RPMI7951 (cell line): ENCODE measurements at regions not wholly inside any gene's neighbourhood (a gene's known extent, or its start where the extent isn't known, plus 50 kb on each side); places are given as distances from the start of the nearest gene placed in this dataset.
A peak's percentile ranks its signal among the peaks of the same experiment; 100 is the strongest.
"Not testable (repeated sequence)": the region's sequence is repeated elsewhere in the genome, so short reads cannot be mapped to it uniquely, and the experiment has no call there.

Experiments
- DNase-seq: peaks from one replicate; pipeline ENCODE4 v3.0.0-alpha.2; 2012; ENCODE audit warnings: low read depth

DNA sequence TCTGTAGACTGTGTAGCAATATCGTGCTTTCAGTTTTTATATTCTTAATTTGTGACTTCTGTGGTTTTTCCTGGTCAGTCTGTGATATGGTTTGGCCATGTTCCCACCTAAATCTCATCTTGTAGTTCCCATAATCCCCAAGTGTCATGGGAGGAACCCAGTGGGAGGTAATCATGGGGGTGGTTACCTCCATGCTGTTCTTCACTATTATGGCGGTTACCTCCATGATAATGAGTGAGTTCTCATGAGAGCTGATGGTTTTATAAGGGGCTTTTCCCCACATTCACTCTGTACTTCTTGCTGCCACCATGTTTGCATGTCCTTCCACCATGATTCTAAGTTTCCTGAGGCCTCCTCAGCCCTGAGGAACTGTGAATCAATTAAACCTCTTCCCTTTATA lies 169.8 kb downstream of the LEPR start:
- no peak for DNase-seq

- no peak for DNase-seq
Measured at GRCh38 chr1:65593516-65593915, 173.0 kb downstream of the LEPR start.

DNA sequence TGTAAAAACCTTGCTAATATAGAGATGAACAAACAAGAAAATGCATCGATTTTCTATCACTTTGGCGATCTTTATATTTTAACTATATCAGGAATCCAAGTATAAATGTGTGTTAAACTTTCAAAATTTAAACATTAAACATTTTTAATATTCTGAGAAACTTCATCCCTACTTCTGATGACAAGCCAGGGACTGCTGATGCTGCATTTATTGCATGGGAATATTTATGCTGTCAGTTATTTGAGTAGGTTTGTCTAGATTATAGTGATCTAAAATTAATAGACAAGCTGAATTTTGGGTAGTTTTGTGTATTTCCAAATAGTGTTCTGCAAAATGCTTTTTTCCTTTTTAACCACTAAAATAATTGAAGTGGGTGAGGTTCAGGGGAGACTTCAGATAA lies 175.3 kb downstream of the LEPR start:
- DNase-seq = no peak

- DNase-seq = no peak
Measured at GRCh38 chr1:65596768-65597167, 176.3 kb downstream of the LEPR start.

GRCh38 chr1:65605621-65606020 lies 185.2 kb downstream of the LEPR start:
- no peak for DNase-seq

DNA sequence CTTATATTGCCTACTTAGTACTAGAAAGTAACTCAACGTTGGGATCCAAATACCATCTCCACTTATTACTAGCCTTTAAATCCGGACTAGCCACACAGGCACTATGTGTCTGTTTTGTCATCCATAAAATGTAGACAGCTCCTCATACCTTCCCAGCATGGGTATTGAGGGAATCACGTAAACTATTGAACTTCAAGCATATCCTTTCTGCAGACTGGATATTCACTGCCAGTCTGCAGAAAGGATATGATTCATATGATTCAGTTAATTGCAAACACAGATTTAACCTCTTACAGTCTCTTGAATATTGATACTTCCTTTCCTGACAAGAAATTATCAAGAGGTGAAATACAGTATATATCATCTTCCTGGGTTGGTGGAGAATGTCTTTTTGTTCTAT lies 186.0 kb downstream of the LEPR start:
- DNase-seq = no peak

DNA sequence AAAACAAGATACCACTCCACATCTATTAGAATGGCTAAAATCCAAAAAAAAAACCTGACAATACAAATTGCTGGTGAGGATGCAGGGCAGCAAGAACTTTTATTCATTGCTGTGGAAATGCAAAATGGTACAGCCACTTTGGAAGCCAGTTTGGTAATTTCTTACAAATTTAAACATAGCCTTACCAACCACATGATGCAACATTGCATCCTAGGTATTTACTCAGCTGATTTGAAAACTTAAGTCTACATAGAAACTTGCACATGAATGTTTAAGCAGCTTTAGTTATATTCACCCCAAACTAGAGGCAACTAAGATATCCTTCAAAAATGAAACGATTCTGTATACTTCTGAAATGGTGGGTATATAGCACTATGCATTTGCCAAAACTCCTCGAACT lies 178.8 kb upstream of the PDE4B start:
- DNase-seq = no peak

DNA sequence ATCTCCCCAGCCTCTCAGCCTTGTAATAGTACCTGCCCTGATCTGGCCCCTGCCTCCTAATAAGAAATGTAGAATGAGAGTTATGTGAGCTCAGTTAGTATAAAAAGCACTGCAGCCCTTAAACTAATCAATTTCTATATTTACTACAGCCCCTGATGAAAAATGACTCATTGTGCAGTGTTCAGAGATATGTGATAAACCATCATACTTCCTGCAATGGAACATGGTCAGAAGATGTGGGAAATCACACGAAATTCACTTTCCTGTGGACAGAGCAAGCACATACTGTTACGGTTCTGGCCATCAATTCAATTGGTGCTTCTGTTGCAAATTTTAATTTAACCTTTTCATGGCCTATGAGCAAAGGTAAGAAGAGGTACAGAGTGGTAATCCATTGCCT lies 176.8 kb upstream of the PDE4B start:
- DNase-seq = no peak

DNA sequence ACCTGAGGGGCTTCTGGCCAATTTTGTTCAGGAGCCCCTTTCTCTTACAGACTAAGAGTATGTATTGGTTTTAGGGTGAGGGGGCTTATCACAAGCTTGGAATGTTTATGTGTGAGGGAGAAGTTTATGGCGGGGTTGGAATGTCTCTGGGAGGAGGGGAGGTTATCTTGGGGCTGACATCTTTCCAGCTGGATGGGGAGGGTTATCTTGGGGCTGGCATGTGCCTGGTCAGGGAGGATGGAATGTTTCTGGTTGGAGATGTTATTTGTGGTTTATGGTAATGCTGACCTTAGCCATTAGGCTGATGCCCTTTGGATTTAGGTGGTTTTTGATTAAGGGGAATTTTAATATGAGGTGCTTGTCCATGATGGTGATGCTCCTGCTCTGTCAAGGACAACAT lies 171.0 kb upstream of the PDE4B start:
- not testable (repeated sequence) for DNase-seq

DNA sequence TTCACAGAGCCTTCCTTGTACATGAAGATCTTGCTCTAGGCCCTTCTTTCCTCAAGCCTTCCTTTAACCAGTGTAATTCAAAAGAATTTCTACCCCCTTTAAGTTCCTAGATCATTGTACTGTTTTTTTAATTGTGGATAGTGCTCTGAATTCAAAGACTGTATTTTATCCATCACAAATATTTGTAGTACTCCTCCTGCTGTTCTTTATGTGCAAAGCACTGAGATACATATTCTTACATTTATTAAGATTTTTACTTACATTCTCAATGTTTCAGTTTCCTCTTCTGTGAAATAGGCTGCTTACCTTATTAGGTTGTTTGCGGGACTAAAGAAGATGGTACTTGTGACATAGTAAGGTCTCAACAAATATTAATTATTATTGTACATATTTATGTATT lies 168.8 kb upstream of the PDE4B start:
- no peak for DNase-seq

GRCh38 chr1:65625528-65625927 lies 167.2 kb upstream of the PDE4B start:
- no peak for DNase-seq

GRCh38 chr1:65626003-65626402 lies 166.7 kb upstream of the PDE4B start:
- DNase-seq = no peak

DNA sequence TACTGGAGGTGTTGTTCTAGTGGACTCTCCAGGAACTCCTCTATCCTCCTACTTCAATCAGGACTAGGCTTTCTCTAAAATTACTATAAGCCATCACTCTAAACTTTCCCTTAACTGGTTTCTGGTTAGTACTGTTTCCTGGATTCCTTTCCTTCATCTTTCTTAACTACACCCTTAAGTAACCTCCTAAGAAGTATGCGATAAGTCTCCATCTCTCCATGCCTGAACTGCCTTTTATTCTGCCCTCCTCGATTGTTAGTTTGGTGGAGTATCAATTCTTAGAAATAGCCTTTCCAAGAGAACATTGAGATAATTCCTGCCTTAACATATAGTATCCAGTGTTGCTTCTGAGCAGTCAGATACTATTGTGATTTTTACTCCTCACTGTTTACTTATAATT lies 162.9 kb upstream of the PDE4B start:
- no peak for DNase-seq

GRCh38 chr1:65630855-65631254 lies 161.8 kb upstream of the PDE4B start:
- DNase-seq = no peak

GRCh38 chr1:65632235-65632634 lies 160.5 kb upstream of the PDE4B start:
- no peak for DNase-seq

- DNase-seq = no peak
Measured at GRCh38 chr1:65640046-65640445, 152.6 kb upstream of the PDE4B start.

DNA sequence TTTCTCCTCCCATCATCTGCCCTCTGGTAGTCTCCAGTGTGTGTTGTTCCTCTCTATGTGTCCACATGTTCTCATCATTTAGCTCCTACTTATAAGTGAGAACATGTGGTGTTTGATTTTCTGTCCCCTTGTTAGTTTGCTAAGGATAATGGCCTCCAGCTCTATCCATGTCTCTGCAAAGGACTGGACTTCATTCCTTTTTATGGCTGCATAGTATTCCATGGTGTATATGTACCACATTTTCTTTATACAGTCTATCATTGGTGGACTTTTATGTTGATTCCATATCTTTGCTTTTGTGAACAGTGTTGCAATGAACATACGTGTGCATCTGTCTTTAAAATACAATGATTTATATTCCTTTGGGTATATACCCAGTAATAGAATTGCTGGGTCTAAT lies 143.5 kb upstream of the PDE4B start:
- not testable (repeated sequence) for DNase-seq

- DNase-seq = no peak
Measured at GRCh38 chr1:65650682-65651081, 142.0 kb upstream of the PDE4B start.

DNA sequence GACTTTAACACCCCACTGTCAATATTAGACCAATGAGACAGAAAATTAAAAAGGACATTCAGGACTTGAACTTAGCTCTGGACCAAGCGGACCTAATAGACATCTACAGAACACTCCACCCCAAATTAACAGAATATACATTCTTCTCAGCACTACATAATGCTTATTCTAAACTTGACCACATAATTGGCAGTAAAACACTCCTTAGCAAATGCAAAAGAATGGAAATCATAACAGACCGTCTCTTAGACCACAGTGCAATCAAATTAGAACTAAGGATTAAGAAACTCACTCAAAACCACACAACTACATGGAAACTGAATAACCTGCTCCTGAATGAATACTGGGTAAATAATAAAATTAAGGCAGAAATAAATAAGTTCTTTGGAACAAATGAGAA lies 138.2 kb upstream of the PDE4B start:
- DNase-seq = not testable (repeated sequence)

GRCh38 chr1:65657609-65658008 lies 135.1 kb upstream of the PDE4B start:
- DNase-seq = not testable (repeated sequence)

- DNase-seq = peak; percentile 48
Measured at GRCh38 chr1:65658122-65658521, 134.6 kb upstream of the PDE4B start.

DNA sequence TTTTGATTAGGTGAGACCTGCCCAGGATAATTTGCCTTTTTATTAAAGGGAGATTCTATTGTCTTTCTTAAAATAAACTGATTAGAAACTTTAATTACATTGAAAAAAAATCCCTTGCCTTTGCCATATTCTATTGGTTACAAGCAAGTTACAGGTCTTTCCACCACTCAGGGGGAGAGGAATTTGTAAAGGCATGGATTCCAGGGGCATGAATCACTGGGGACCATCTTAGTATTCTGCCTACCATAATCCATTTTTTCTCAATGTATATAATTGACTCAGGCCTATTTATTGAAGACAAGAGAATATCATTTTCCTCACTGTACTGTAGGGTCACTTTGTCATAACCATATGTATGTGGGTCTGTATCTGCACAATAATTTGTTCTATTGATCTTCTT lies 124.3 kb upstream of the PDE4B start:
- DNase-seq = no peak

GRCh38 chr1:65670518-65670917 lies 122.2 kb upstream of the PDE4B start:
- no peak for DNase-seq

DNA sequence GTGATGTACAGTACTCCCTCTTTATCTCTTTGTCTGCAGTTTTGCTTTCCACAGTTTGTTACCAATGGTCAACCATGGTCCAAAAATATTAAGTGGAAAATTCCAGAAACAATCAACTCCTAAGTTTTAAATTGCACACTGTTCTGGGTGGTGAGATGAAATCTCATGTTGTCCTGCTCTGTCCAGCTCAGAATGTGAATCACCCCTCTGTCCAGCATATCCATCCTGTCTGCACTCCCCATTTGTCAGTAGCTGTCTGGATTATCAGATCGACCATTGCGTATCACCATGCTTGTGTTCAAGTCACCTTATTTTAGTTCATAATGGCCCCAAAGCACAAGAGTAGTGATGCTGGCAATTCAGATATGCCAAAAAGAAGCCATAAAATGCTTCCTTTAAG lies 118.2 kb upstream of the PDE4B start:
- no peak for DNase-seq

DNA sequence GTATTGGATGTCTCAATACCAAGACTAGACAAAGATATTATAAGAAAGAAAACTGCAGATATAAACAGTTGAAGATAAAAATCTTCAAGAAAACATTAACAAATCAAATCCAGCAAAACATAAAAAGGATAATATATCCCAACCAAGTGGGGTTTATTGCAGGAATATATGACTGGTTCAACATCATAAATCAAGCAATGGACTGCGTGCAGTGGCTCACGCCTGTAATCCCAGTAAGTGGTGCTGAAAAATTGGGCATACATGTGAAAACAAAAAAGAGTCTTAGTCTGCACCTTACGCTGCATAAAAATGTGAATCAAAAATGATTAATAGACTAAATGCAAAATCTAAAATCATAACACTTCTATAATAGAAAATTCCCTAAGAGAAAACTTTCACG lies 112.9 kb upstream of the PDE4B start:
- DNase-seq = no peak
